Bronchial epithelial cell (primary cell): ENCODE measurements at regions not wholly inside any gene's neighbourhood (a gene's known extent, or its start where the extent isn't known, plus 50 kb on each side); places are given as distances from the start of the nearest gene placed in this dataset.

Experiments
- DNase-seq: peaks from one replicate; pipeline ENCODE4 v3.0.0-alpha.2; 2010; ENCODE audit warnings: low read depth
- FAIRE-seq: peaks from 2 replicates; lab custom pipeline; 2011; peaks lifted over from hg19 to GRCh38; lab: Jason Lieb, UNC
- H3K27me3 ChIP-seq: 2 replicates; pipeline ENCODE4 v1.5.1; 2011; ENCODE audit warnings: low read length; ENCODE audit not compliant: control insufficient read depth, insufficient read depth
- H3K36me3 ChIP-seq: 2 replicates; pipeline ENCODE4 v1.5.1; 2011; ENCODE audit warnings: low read length; ENCODE audit not compliant: control insufficient read depth, insufficient read depth
- H3K4me3 ChIP-seq: 2 replicates; pipeline ENCODE4 v1.5.1; 2011; ENCODE audit warnings: mild to moderate bottlenecking, low read depth, low read length, control low read depth
- CTCF ChIP-seq: IDR thresholded peaks from 2 replicates; pipeline ENCODE4 v1.5.1; 2011; ENCODE audit warnings: mild to moderate bottlenecking, moderate library complexity, low read length, control low read depth, inconsistent platforms; ENCODE audit not compliant: insufficient read depth, severe bottlenecking

GRCh38 chr9:89710697-89711096 is 105.9 kb downstream of the GADD45G start:
- Histone ChIP-seq H3K27me3 (no peaks in the 10 kb centered on the region), H3K4me3 (no peak overlapping the region), H3K36me3 (no peaks in the 10 kb centered on the region)
- peak; percentile 21 for DNase-seq
- no peak for FAIRE-seq
- no peak for TF ChIP-seq CTCF

- H3K4me3 ChIP-seq: no peak overlapping the region
- TF ChIP-seq CTCF: no peak
- no peaks in the 10 kb centered on the region for H3K36me3 ChIP-seq
- DNase-seq (no peak), FAIRE-seq (peak; percentile 28)
- no peaks in the 10 kb centered on the region for H3K27me3 ChIP-seq
Measured at GRCh38 chr9:89711866-89712265, 107.1 kb downstream of the GADD45G start.

GRCh38 chr9:89712283-89712682 is 107.5 kb downstream of the GADD45G start:
- FAIRE-seq (no peak), DNase-seq (no peak)
- Histone ChIP-seq H3K36me3 (no peaks in the 10 kb centered on the region), H3K27me3 (no peaks in the 10 kb centered on the region), H3K4me3 (no peak overlapping the region)
- no peak for TF ChIP-seq CTCF

GRCh38 chr9:89714321-89714720 is 109.5 kb downstream of the GADD45G start:
- DNase-seq: peak; percentile 58
- no peak for TF ChIP-seq CTCF
- Histone ChIP-seq H3K36me3 (no peaks in the 10 kb centered on the region), H3K27me3 (no peaks in the 10 kb centered on the region), H3K4me3 (no peak overlapping the region)
- FAIRE-seq: no peak

GRCh38 chr9:89715318-89715858 is 110.6 kb downstream of the GADD45G start:
- FAIRE-seq (no peak), DNase-seq (no peak)
- H3K36me3 ChIP-seq: no peaks in the 10 kb centered on the region
- no peaks in the 10 kb centered on the region for H3K27me3 ChIP-seq
- no peak for TF ChIP-seq CTCF
- H3K4me3 ChIP-seq: no peak overlapping the region

GRCh38 chr9:89715881-89716280 is 111.1 kb downstream of the GADD45G start:
- H3K27me3 ChIP-seq: no peaks in the 10 kb centered on the region
- no peak for FAIRE-seq
- TF ChIP-seq CTCF: no peak

More at GRCh38 chr9:89715881-89716280, 111.1 kb downstream of the GADD45G start:
- Histone ChIP-seq H3K36me3 (no peaks in the 10 kb centered on the region), H3K4me3 (no peak overlapping the region)
- DNase-seq: no peak
